HL-60 (cell line): ENCODE measurements at regions not wholly inside any gene's neighbourhood (a gene's known extent, or its start where the extent isn't known, plus 50 kb on each side); places are given as distances from the start of the nearest gene placed in this dataset.

Source experiments
- CTCF ChIP-seq: IDR thresholded peaks from one replicate; pipeline ENCODE4 v1.5.1; 2011; ENCODE audit warnings: low read length, control low read depth, inconsistent platforms; ENCODE audit not compliant: insufficient read depth
- GABPA ChIP-seq: IDR thresholded peaks from 2 replicates; pipeline ENCODE4 v1.6.1; 2012; ENCODE audit warnings: low read depth
- POLR2AphosphoS5 ChIP-seq: IDR thresholded peaks from 2 replicates; pipeline ENCODE4 v1.6.1; 2012; ENCODE audit warnings: low read depth
- SPI1 ChIP-seq: IDR thresholded peaks from 2 replicates; pipeline ENCODE4 v1.6.1; 2012; ENCODE audit warnings: low read depth, mild to moderate bottlenecking, borderline replicate concordance
- TF ChIP-seq, protein P1 (sequence below): IDR thresholded peaks from 2 replicates; pipeline ENCODE4 v1.6.1; 2012; ENCODE audit warnings: low read depth; ENCODE audit not compliant: insufficient replicate concordance

GRCh38 chr2:428591-428990 lies 140.7 kb upstream of the ALKAL2 start:
- no peak for TF ChIP-seq POLR2AphosphoS5
- no peak for TF ChIP-seq CTCF
- no peak for TF ChIP-seq GABPA
- TF ChIP-seq, protein P1, sequence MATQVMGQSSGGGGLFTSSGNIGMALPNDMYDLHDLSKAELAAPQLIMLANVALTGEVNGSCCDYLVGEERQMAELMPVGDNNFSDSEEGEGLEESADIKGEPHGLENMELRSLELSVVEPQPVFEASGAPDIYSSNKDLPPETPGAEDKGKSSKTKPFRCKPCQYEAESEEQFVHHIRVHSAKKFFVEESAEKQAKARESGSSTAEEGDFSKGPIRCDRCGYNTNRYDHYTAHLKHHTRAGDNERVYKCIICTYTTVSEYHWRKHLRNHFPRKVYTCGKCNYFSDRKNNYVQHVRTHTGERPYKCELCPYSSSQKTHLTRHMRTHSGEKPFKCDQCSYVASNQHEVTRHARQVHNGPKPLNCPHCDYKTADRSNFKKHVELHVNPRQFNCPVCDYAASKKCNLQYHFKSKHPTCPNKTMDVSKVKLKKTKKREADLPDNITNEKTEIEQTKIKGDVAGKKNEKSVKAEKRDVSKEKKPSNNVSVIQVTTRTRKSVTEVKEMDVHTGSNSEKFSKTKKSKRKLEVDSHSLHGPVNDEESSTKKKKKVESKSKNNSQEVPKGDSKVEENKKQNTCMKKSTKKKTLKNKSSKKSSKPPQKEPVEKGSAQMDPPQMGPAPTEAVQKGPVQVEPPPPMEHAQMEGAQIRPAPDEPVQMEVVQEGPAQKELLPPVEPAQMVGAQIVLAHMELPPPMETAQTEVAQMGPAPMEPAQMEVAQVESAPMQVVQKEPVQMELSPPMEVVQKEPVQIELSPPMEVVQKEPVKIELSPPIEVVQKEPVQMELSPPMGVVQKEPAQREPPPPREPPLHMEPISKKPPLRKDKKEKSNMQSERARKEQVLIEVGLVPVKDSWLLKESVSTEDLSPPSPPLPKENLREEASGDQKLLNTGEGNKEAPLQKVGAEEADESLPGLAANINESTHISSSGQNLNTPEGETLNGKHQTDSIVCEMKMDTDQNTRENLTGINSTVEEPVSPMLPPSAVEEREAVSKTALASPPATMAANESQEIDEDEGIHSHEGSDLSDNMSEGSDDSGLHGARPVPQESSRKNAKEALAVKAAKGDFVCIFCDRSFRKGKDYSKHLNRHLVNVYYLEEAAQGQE = no peak
- TF ChIP-seq SPI1 = no peak
